ENCODE measurements at regions not wholly inside any gene's neighbourhood (a gene's known extent, or its start where the extent isn't known, plus 50 kb on each side); places are given as distances from the start of the nearest gene placed in this dataset.
A peak's percentile ranks its signal among the peaks of the same experiment; 100 is the strongest.

- no peaks in the 10 kb centered on the region; a peak in 1 of 4 replicates for H3K9me3 ChIP-seq (ENCODE audit: insufficient read depth in 2 of 2, low read depth in 1 of 2, low read length in 1 of 2)
- H3K4ac ChIP-seq (replicated peaks; ENCODE audit: insufficient read length, low read depth, low read length), result no peak overlapping the region
- H3K36me3 ChIP-seq (ENCODE audit: control insufficient read depth in 2 of 4, insufficient read depth in 4 of 4, low read length in 3 of 4), result no peaks in the 10 kb centered on the region
- no peak overlapping the region for H3K4me2 ChIP-seq (ENCODE audit: insufficient read depth in 1 of 2, low read depth in 2 of 2, low read length in 2 of 2)
- 0 out of 2 replicates have a peak overlapping the region, but pooled peaks have one; percentile 68 for H2BK20ac ChIP-seq (ENCODE audit: low read length)
- no peak overlapping the region for H3K23ac ChIP-seq (ENCODE audit: insufficient read length)
- H3K27ac ChIP-seq (ENCODE audit: low read depth, low read length), result no peak overlapping the region
- no peak overlapping the region for H4K91ac ChIP-seq (replicated peaks; ENCODE audit: insufficient read length, low read length)
- H3K27me3 ChIP-seq (replicated peaks in 1 of 4; ENCODE audit: control insufficient read depth in 3 of 4, extremely low read depth in 1 of 4, insufficient read depth in 3 of 4, low read length in 3 of 4), result no peaks in the 10 kb centered on the region; a peak in 1 of 7 replicates
- no peaks in the 10 kb centered on the region for H3K23me2 ChIP-seq (ENCODE audit: low read depth, low read length)
- H3K4me3 ChIP-seq (ENCODE audit: extremely low read depth in 1 of 4, insufficient read depth in 2 of 4, low read depth in 3 of 4, low read length in 4 of 4), result no peak overlapping the region
- H3K18ac ChIP-seq (ENCODE audit: extremely low read depth, low read length), result no peak overlapping the region
- no peaks in the 10 kb centered on the region for H3K79me2 ChIP-seq (ENCODE audit: control insufficient read depth in 1 of 2, insufficient read depth in 2 of 2, low read length in 2 of 2)
- no peak overlapping the region for H3K14ac ChIP-seq (ENCODE audit: insufficient read length)
- no peak overlapping the region for H4K5ac ChIP-seq (ENCODE audit: insufficient read length, low read depth, low read length)
- peak in 1 of 2 experiments; percentile 45 for DNase-seq (ENCODE audit: low read depth in 1 of 2, low spot score in 2 of 2)
- no peak overlapping the region for H2BK5ac ChIP-seq (ENCODE audit: low read depth, low read length)
- no peak overlapping the region for H3K56ac ChIP-seq (replicated peaks; ENCODE audit: insufficient read length, low read depth, low read length)
- no peaks in the 10 kb centered on the region for H4K20me1 ChIP-seq (replicated peaks in 1 of 2; ENCODE audit: control insufficient read depth in 1 of 2, insufficient read depth in 2 of 2, low read length in 2 of 2)
- WGBS, 2 experiments (ENCODE audit: extremely low coverage in 1 of 2, insufficient coverage in 1 of 2, insufficient read length in 1 of 2, insufficient replicate concordance in 2 of 2, low coverage in 1 of 2, low lambda C conversion rate in 2 of 2, missing lambda C conversion rate in 1 of 2), result 89% methylated on average over 14 of the region's 14 CpGs; no CpG with 5 or more reads in 1 of the 2 experiments
- H2BK15ac ChIP-seq (ENCODE audit: low read length), result peak overlapping the region; percentile 24; the same call in 1 of the 2 replicates
- peak overlapping the region; percentile 82; the same call in 1 of the 2 replicates for H2AK5ac ChIP-seq (ENCODE audit: low read depth, low read length)
- H4K8ac ChIP-seq (ENCODE audit: extremely low read depth, insufficient read depth, low read length), result no peak overlapping the region
- ChIA-PET POLR2A (ENCODE audit: partially characterized antibody) (interaction anchor here (0.8 to 1.3 kb wide), 2 partner anchors 56 to 451 kb away, joined by 3 to 6 read pairs; no protein-coding TSS in a partner anchor), CTCF (ENCODE audit: partially characterized antibody) (interaction anchor here (0.6 to 1.7 kb wide), 11 partner anchors 9 to 116 kb away, joined by 3 to 6 read pairs (median 3); no protein-coding TSS in a partner anchor)
- peak overlapping the region; percentile 71; the same call in 1 of the 2 replicates for H2BK12ac ChIP-seq (ENCODE audit: low read depth, low read length)
- H3K4me1 ChIP-seq (replicated peaks in 1 of 4; ENCODE audit: control insufficient read depth in 3 of 4, insufficient read depth in 4 of 4, low read length in 3 of 4), result peaks cover 13 to 28% (median 26%) of the 10 kb centered on the region in 4 experiments
- no peak overlapping the region for H2AFZ ChIP-seq (ENCODE audit: low read length)
- H3K79me1 ChIP-seq (ENCODE audit: low read depth, low read length), result no peaks in the 10 kb centered on the region
- H3K9ac ChIP-seq (replicated peaks in 1 of 4; ENCODE audit: extremely low read depth in 1 of 4, low read depth in 3 of 4, low read length in 3 of 4), result no peak overlapping the region
- no peak overlapping the region for H2BK120ac ChIP-seq (replicated peaks; ENCODE audit: low read depth, low read length)
- FAIRE-seq, result no peak
- TF ChIP-seq MAFK (IDR thresholded peaks at IDR 0.05; ENCODE audit: low read depth, low read length) (no peak), SUZ12 (IDR thresholded peaks at IDR 0.05; ENCODE audit: low read length) (no peak), EZH2 (IDR thresholded peaks at IDR 0.05; ENCODE audit: low read depth, low read length, severe bottlenecking) (no peak), POLR2A (IDR thresholded peaks at IDR 0.05; ENCODE audit: control extremely low read depth in 1 of 2, low read depth in 2 of 2, low read length in 2 of 2) (no peak)
Measured at GRCh38 chr14:61106959-61107641, 126.1 kb downstream of the SLC38A6 start.
